ENCODE measurements at regions not wholly inside any gene's neighbourhood (a gene's known extent, or its start where the extent isn't known, plus 50 kb on each side); places are given as distances from the start of the nearest gene placed in this dataset.

DNA sequence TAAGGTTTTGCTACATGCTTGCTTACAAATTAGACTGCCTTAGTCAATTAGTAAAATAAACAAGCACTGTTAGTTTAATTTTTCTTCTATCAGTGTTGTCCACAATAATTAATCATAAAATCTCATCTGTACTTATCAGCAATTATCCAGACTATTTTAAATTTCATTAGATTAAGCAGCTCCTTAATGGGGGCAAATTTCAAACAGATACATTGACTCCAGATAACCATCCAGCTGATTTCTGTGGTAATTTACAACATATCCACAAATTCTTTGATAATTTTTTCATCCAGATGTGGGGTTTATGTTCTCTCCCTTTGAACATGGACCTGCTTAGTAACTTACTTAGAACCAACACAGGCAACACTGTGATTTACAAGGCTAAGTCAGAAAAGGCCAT is 170.4 kb upstream of the CWC22 start:
- TF ChIP-seq GATA3 (IDR thresholded peaks at IDR 0.05; ENCODE audit: low read depth, low read length) (0 out of 2 replicates have a peak, but pooled peaks have one; percentile 41), GATA2 (IDR thresholded peaks at IDR 0.05; ENCODE audit: low read depth, low read length) (no peak)
